Naive thymus-derived CD4-positive, alpha-beta T cell (primary cell): ENCODE measurements at regions not wholly inside any gene's neighbourhood (a gene's known extent, or its start where the extent isn't known, plus 50 kb on each side); places are given as distances from the start of the nearest gene placed in this dataset.

Experiments
- ATAC-seq: fragments of 150-1000 bp; cut with Tn5 transposase; 2 replicates; pipeline ENCODE4 v1.10.0; 2021; ENCODE audit warnings: mild to moderate bottlenecking, moderate library complexity
- CTCF ChIA-PET: fragments of 350-600 bp; sonication (Branson Sonifier 250); formaldehyde crosslinking; loops from one replicate; lab custom pipeline; 2021; ENCODE audit warnings: antibody characterized with exemption; lab: Charles Lee
- POLR2A ChIA-PET: fragments of 350-600 bp; sonication (Branson Sonifier 250); formaldehyde crosslinking; loops from one replicate; lab custom pipeline; 2021; ENCODE audit warnings: antibody characterized with exemption, inconsistent platforms; lab: Charles Lee
- DNase-seq, 9 donors: peaks; one replicate each; pipeline versions ENCODE4 v3.0.0 to v3.0.0-alpha.2; 2020 to 2022; ENCODE audit warnings: mixed read lengths in 1 of 9
- H3K27ac ChIP-seq: one replicate; pipeline ENCODE4 v1.7.0; 2013; ENCODE audit warnings: mild to moderate bottlenecking, low read depth, low read length, moderate library complexity
- H3K27me3 ChIP-seq, 2 donors: one replicate each; pipeline ENCODE4 v1.7.0; 2013; ENCODE audit warnings: low read length in 2 of 2, mild to moderate bottlenecking in 2 of 2, moderate library complexity in 2 of 2; ENCODE audit not compliant: control insufficient read depth in 2 of 2, insufficient read depth in 2 of 2
- H3K36me3 ChIP-seq, 3 experiments: 1 replicate in 2 of 3; 2 replicates in 1 of 3; pipeline ENCODE4 v1.7.0; 2013; ENCODE audit warnings: low read length in 3 of 3, mild to moderate bottlenecking in 3 of 3, moderate library complexity in 1 of 3; ENCODE audit not compliant: insufficient read depth in 3 of 3, control insufficient read depth in 2 of 3
- H3K4me1 ChIP-seq, 2 donors: one replicate each; pipeline ENCODE4 v1.7.0; 2013; ENCODE audit warnings: low read length in 2 of 2, mild to moderate bottlenecking in 2 of 2, moderate library complexity in 1 of 2; ENCODE audit not compliant: control insufficient read depth in 2 of 2, insufficient read depth in 2 of 2
- H3K4me3 ChIP-seq: 2 replicates; pipeline ENCODE4 v1.7.0; 2013; ENCODE audit warnings: mild to moderate bottlenecking, low read length
- H3K9me3 ChIP-seq, 3 experiments: 1 replicate in 2 of 3; 2 replicates in 1 of 3; pipeline ENCODE4 v1.7.0; 2013; ENCODE audit warnings: low read length in 3 of 3; ENCODE audit not compliant: control insufficient read depth in 2 of 3
- H3K27ac Mint-ChIP-seq, 9 donors: one replicate each; pipeline ENCODE4 v1.8.0; 2020 to 2022; ENCODE audit warnings: mixed read lengths in 9 of 9, mild to moderate bottlenecking in 8 of 9, moderate library complexity in 5 of 9, inconsistent platforms in 2 of 9
- H3K27me3 Mint-ChIP-seq, 5 donors: one replicate each; pipeline ENCODE4 v1.8.0; 2021 to 2022; ENCODE audit warnings: mixed read lengths in 5 of 5, mild to moderate bottlenecking in 1 of 5
- H3K36me3 Mint-ChIP-seq, 5 donors: one replicate each; pipeline ENCODE4 v1.8.0; 2020 to 2022; ENCODE audit warnings: mixed read lengths in 5 of 5, mild to moderate bottlenecking in 3 of 5, inconsistent platforms in 1 of 5
- H3K4me1 Mint-ChIP-seq, 7 donors: one replicate each; pipeline ENCODE4 v1.8.0; 2020 to 2022; ENCODE audit warnings: mixed read lengths in 7 of 7, mild to moderate bottlenecking in 3 of 7, inconsistent platforms in 1 of 7
- H3K4me3 Mint-ChIP-seq, 10 donors: one replicate each; pipeline ENCODE4 v1.8.0; 2020 to 2022; ENCODE audit warnings: mild to moderate bottlenecking in 10 of 10, mixed read lengths in 10 of 10, moderate library complexity in 6 of 10, inconsistent platforms in 2 of 10
- H3K9me3 Mint-ChIP-seq, 11 donors: one replicate each; pipeline ENCODE4 v1.8.0; 2020 to 2022; ENCODE audit warnings: mixed read lengths in 11 of 11, mild to moderate bottlenecking in 4 of 11, inconsistent platforms in 1 of 11, moderate library complexity in 1 of 11
- intact Hi-C, 2 donors: fragments of 100-400 bp; cut with micrococcal nuclease; formaldehyde crosslinking; loops; one replicate each; pipeline ENCODE4 v1.15.1; 2023

- Histone ChIP-seq H3K4me1 (no peaks in the 10 kb centered on the region), H3K36me3 (no peaks in the 10 kb centered on the region), H3K27ac (no peak overlapping the region), H3K27me3 (no peaks in the 10 kb centered on the region), H3K4me3 (no peak overlapping the region), H3K9me3 (peaks cover 0 to 4% (median 0%) of the 10 kb centered on the region in 3 experiments)
- H3K36me3 Mint-ChIP-seq: no peaks in the 10 kb centered on the region
- intact Hi-C loops: no loop called here
- no peak for ATAC-seq
- CTCF ChIA-PET: no interaction called here
- no peak overlapping the region for H3K4me3 Mint-ChIP-seq
- no peak for DNase-seq
- H3K4me1 Mint-ChIP-seq: no peaks in the 10 kb centered on the region
- no peak overlapping the region for H3K27ac Mint-ChIP-seq
- H3K9me3 Mint-ChIP-seq: peaks cover 0 to 21% (median 4%) of the 10 kb centered on the region in 11 donors
- H3K27me3 Mint-ChIP-seq: peaks cover 0 to under 1% (median 0%) of the 10 kb centered on the region in 5 donors
- POLR2A ChIA-PET: no interaction called here
Observed at GRCh38 chr20:6388671-6389197, 265.9 kb upstream of the FERMT1 start.

GRCh38 chr20:6384956-6385486 is 262.2 kb upstream of the FERMT1 start:
- Mint-ChIP-seq H3K27ac (no peak overlapping the region), H3K4me1 (no peaks in the 10 kb centered on the region), H3K9me3 (peaks cover 0 to 19% (median 5%) of the 10 kb centered on the region in 11 donors), H3K36me3 (peaks cover 0 to 5% (median 0%) of the 10 kb centered on the region in 5 donors), H3K27me3 (peaks cover 0 to 8% (median 0%) of the 10 kb centered on the region in 5 donors), H3K4me3 (no peak overlapping the region)
- intact Hi-C loops: no loop called here
- peaks cover 0 to 4% (median 0%) of the 10 kb centered on the region in 3 experiments for H3K9me3 ChIP-seq
- DNase-seq (no peak), ATAC-seq (no peak)
- H3K36me3 ChIP-seq: no peaks in the 10 kb centered on the region
- no peak overlapping the region for H3K4me3 ChIP-seq
- H3K27me3 ChIP-seq: no peaks in the 10 kb centered on the region
- no peaks in the 10 kb centered on the region for H3K4me1 ChIP-seq
- no peak overlapping the region for H3K27ac ChIP-seq
- POLR2A ChIA-PET: no interaction called here
- CTCF ChIA-PET: no interaction called here

- peaks cover 0 to 4% (median 0%) of the 10 kb centered on the region in 3 experiments for H3K9me3 ChIP-seq
- H3K4me1 ChIP-seq: no peaks in the 10 kb centered on the region
- no peak for ATAC-seq
- no peak overlapping the region for H3K27ac Mint-ChIP-seq
- no peak overlapping the region for H3K27ac ChIP-seq
- DNase-seq: no peak
- no peaks in the 10 kb centered on the region for H3K36me3 ChIP-seq
- ChIA-PET POLR2A (no interaction called here), CTCF (no interaction called here)
- intact Hi-C loops: no loop called here
- peaks cover 0 to 5% (median 0%) of the 10 kb centered on the region in 5 donors for H3K36me3 Mint-ChIP-seq
- no peaks in the 10 kb centered on the region for H3K4me1 Mint-ChIP-seq
- H3K27me3 ChIP-seq: no peaks in the 10 kb centered on the region
- peaks cover 0 to 17% (median 3%) of the 10 kb centered on the region in 11 donors for H3K9me3 Mint-ChIP-seq
- peaks cover 0 to 8% (median 0%) of the 10 kb centered on the region in 5 donors for H3K27me3 Mint-ChIP-seq
- H3K4me3 ChIP-seq: no peak overlapping the region
- H3K4me3 Mint-ChIP-seq: no peak overlapping the region
Observed at GRCh38 chr20:6384380-6384779, 261.6 kb upstream of the FERMT1 start.

- Mint-ChIP-seq H3K4me3 (no peak overlapping the region), H3K36me3 (peaks cover 0 to 5% (median 0%) of the 10 kb centered on the region in 5 donors), H3K27me3 (peaks cover 0 to 8% (median 0%) of the 10 kb centered on the region in 5 donors), H3K9me3 (peaks cover 0 to 13% (median 3%) of the 10 kb centered on the region in 11 donors), H3K4me1 (no peaks in the 10 kb centered on the region), H3K27ac (no peak overlapping the region)
- DNase-seq (no peak), ATAC-seq (no peak)
- ChIA-PET POLR2A (no interaction called here), CTCF (no interaction called here)
- Histone ChIP-seq H3K27me3 (no peaks in the 10 kb centered on the region), H3K9me3 (no peaks in the 10 kb centered on the region), H3K27ac (no peak overlapping the region), H3K36me3 (no peaks in the 10 kb centered on the region), H3K4me1 (no peaks in the 10 kb centered on the region), H3K4me3 (no peak overlapping the region)
- intact Hi-C loops: no loop called here
Observed at GRCh38 chr20:6381887-6382286, 259.1 kb upstream of the FERMT1 start.

- DNase-seq: no peak
- Histone ChIP-seq H3K4me1 (no peaks in the 10 kb centered on the region), H3K4me3 (no peak overlapping the region), H3K9me3 (no peaks in the 10 kb centered on the region), H3K36me3 (no peaks in the 10 kb centered on the region), H3K27me3 (no peaks in the 10 kb centered on the region), H3K27ac (no peak overlapping the region)
- intact Hi-C loops: no loop called here
- H3K9me3 Mint-ChIP-seq: peaks cover 0 to 6% (median 0%) of the 10 kb centered on the region in 11 donors
- ChIA-PET CTCF (no interaction called here), POLR2A (no interaction called here)
- H3K27ac Mint-ChIP-seq: no peak overlapping the region
- H3K27me3 Mint-ChIP-seq: peaks cover 0 to 9% (median 0%) of the 10 kb centered on the region in 5 donors
- H3K36me3 Mint-ChIP-seq: no peaks in the 10 kb centered on the region
- no peak for ATAC-seq
- H3K4me3 Mint-ChIP-seq: no peak overlapping the region
- H3K4me1 Mint-ChIP-seq: no peaks in the 10 kb centered on the region
Observed at GRCh38 chr20:6362245-6362644, 239.4 kb upstream of the FERMT1 start.

GRCh38 chr20:6360766-6361165 is 237.9 kb upstream of the FERMT1 start:
- no peak for ATAC-seq

More at GRCh38 chr20:6360766-6361165, 237.9 kb upstream of the FERMT1 start:
- POLR2A ChIA-PET: no interaction called here
- Mint-ChIP-seq H3K4me3 (no peak overlapping the region), H3K4me1 (no peaks in the 10 kb centered on the region), H3K27ac (no peak overlapping the region), H3K36me3 (no peaks in the 10 kb centered on the region), H3K27me3 (peaks cover 0 to 8% (median 6%) of the 10 kb centered on the region in 5 donors), H3K9me3 (peaks cover 0 to 6% (median 0%) of the 10 kb centered on the region in 11 donors)
- Histone ChIP-seq H3K4me1 (no peaks in the 10 kb centered on the region), H3K27ac (no peak overlapping the region), H3K9me3 (no peaks in the 10 kb centered on the region), H3K36me3 (no peaks in the 10 kb centered on the region), H3K4me3 (no peak overlapping the region), H3K27me3 (no peaks in the 10 kb centered on the region)
- intact Hi-C loops: no loop called here
- CTCF ChIA-PET: no interaction called here
- no peak for DNase-seq
